SK-N-SH (cell line): ENCODE measurements at regions not wholly inside any gene's neighbourhood (a gene's known extent, or its start where the extent isn't known, plus 50 kb on each side); places are given as distances from the start of the nearest gene placed in this dataset.

Experiments used
- CTCF ChIA-PET: fragments of 300-600, 350-600 bp; formaldehyde crosslinking; extraction: SDS; loops from one replicate; lab custom pipeline; 2021; lab: Yijun Ruan, JAX
- POLR2A ChIA-PET: fragments of 350-600 bp; sonication (Branson Sonifier 250); formaldehyde crosslinking; extraction: SDS; loops from one replicate; lab custom pipeline; 2020; ENCODE audit warnings: antibody characterized with exemption, inconsistent platforms; lab: Yijun Ruan, JAX
- DNase-seq: peaks from one replicate; pipeline ENCODE4 v3.0.0; 2012
- H2AFZ ChIP-seq: fragments of 200-600 bp; sonication (generic); 2 replicates; pipeline ENCODE4 v1.8.1; 2016; ENCODE audit warnings: antibody characterized with exemption, mild to moderate bottlenecking, low read depth
- H3F3A ChIP-seq: fragments of 200-600 bp; sonication (generic); replicated peaks from 2 replicates; pipeline ENCODE3; 2016; ENCODE audit warnings: antibody characterized with exemption, mild to moderate bottlenecking; ENCODE audit not compliant: insufficient read depth
- H3K27ac ChIP-seq, 2 experiments: fragments of 200-500 bp in 1 of 2; fragments of 200-600 bp in 1 of 2; sonication (Bioruptor generic) in 1 of 2; sonication (generic), shearing (Covaris generic) in 1 of 2; 2 replicates each; pipeline versions ENCODE4 v1.5.1 to v1.6.1; 2014 to 2016; ENCODE audit warnings: low read depth in 2 of 2, inconsistent platforms in 1 of 2, low read length in 1 of 2, mild to moderate bottlenecking in 1 of 2, mixed read lengths in 1 of 2
- H3K27me3 ChIP-seq: fragments of 200-600 bp; sonication (generic), shearing (Covaris generic); 2 replicates; pipeline ENCODE4 v1.6.1; 2016; ENCODE audit warnings: mixed run types; ENCODE audit not compliant: insufficient read depth
- H3K36me3 ChIP-seq, 2 experiments: fragments of 200-500 bp in 1 of 2; fragments of 200-600 bp in 1 of 2; sonication (Bioruptor generic) in 1 of 2; sonication (generic) in 1 of 2; replicated peaks in 1 of 2; 2 replicates each; pipeline versions ENCODE3 to v1.5.1; 2014 to 2016; ENCODE audit warnings: low read length in 1 of 2, mild to moderate bottlenecking in 1 of 2; ENCODE audit not compliant: insufficient read depth in 2 of 2, control insufficient read depth in 1 of 2
- H3K4me1 ChIP-seq, 2 experiments: fragments of 200-500 bp in 1 of 2; fragments of 200-600 bp in 1 of 2; sonication (Bioruptor generic) in 1 of 2; sonication (generic), shearing (Covaris generic) in 1 of 2; 2 replicates each; pipeline versions ENCODE4 v1.5.1 to v1.6.1; 2014 to 2016; ENCODE audit warnings: low read depth in 1 of 2, low read length in 1 of 2, mixed run types in 1 of 2; ENCODE audit not compliant: insufficient read depth in 2 of 2, control insufficient read depth in 1 of 2
- H3K4me2 ChIP-seq: fragments of 200-600 bp; sonication (generic), shearing (Covaris generic); 2 replicates; pipeline ENCODE4 v1.6.1; 2017; ENCODE audit warnings: mixed run types
- H3K4me3 ChIP-seq, 2 experiments: fragments of 200-500 bp in 1 of 2; fragments of 200-600 bp in 1 of 2; sonication (Bioruptor generic) in 1 of 2; sonication (generic), shearing (Covaris generic) in 1 of 2; 2 replicates each; pipeline versions ENCODE4 v1.5.1 to v1.8.1; 2014 to 2016; ENCODE audit warnings: low read depth in 2 of 2, inconsistent platforms in 1 of 2, low read length in 1 of 2, mild to moderate bottlenecking in 1 of 2, mixed read lengths in 1 of 2, moderate library complexity in 1 of 2
- H3K79me2 ChIP-seq: fragments of 200-600 bp; sonication (generic); 2 replicates; pipeline ENCODE4 v1.8.1; 2017; ENCODE audit warnings: mild to moderate bottlenecking; ENCODE audit not compliant: insufficient read depth
- H3K9ac ChIP-seq: fragments of 200-600 bp; sonication (generic); 2 replicates; pipeline ENCODE4 v1.6.1; 2017; ENCODE audit warnings: mixed run types
- H3K9me2 ChIP-seq: fragments of 200-600 bp; sonication (generic); 2 replicates; pipeline ENCODE4 v1.6.1; 2017; ENCODE audit warnings: mixed run types
- H3K9me3 ChIP-seq: fragments of 200-600 bp; sonication (generic); 2 replicates; pipeline ENCODE4 v1.6.1; 2017; ENCODE audit warnings: mixed run types, mild to moderate bottlenecking, moderate library complexity
- H4K20me1 ChIP-seq: fragments of 200-600 bp; sonication (generic); 2 replicates; pipeline ENCODE4 v1.6.1; 2017; ENCODE audit warnings: mild to moderate bottlenecking, mixed run types; ENCODE audit not compliant: insufficient read depth
- CHD2 ChIP-seq: fragments of 150-350 bp; IDR thresholded peaks from 2 replicates; pipeline ENCODE4 v1.6.1; 2018; ENCODE audit warnings: low read length; ENCODE audit not compliant: partially characterized antibody
- FOSL2 ChIP-seq: IDR thresholded peaks from 2 replicates; pipeline ENCODE4 v1.4.0; 2012; ENCODE audit warnings: low read depth, mild to moderate bottlenecking, moderate library complexity, borderline replicate concordance
- FOXJ3 ChIP-seq: sonication (generic); formaldehyde crosslinking; IDR thresholded peaks from 2 replicates; pipeline ENCODE4 v1.5.1; 2020; ENCODE audit warnings: mild to moderate bottlenecking, missing genetic modification reagents
- FOXM1 ChIP-seq: IDR thresholded peaks from 2 replicates; pipeline ENCODE4 v1.4.0; 2012; ENCODE audit warnings: low read depth, mild to moderate bottlenecking
- GABPA ChIP-seq: IDR thresholded peaks from 2 replicates; pipeline ENCODE4 v1.4.0; 2012; ENCODE audit warnings: low read depth, mild to moderate bottlenecking
- GATA2 ChIP-seq: sonication (generic); formaldehyde crosslinking; IDR thresholded peaks from 2 replicates; pipeline ENCODE4 v1.5.0; 2020; ENCODE audit warnings: mild to moderate bottlenecking, missing genetic modification reagents
- MXI1 ChIP-seq: IDR thresholded peaks from 2 replicates; pipeline ENCODE4 v1.6.1; 2012; ENCODE audit warnings: mild to moderate bottlenecking, low read depth, low read length, improper control_type of control experiment
- NFIC ChIP-seq: IDR thresholded peaks from 2 replicates; pipeline ENCODE4 v1.4.0; 2012; ENCODE audit warnings: borderline replicate concordance
- RAD21 ChIP-seq: IDR thresholded peaks from 2 replicates; pipeline ENCODE4 v1.6.1; 2012; ENCODE audit warnings: mild to moderate bottlenecking, low read length
- RCOR1 ChIP-seq: fragments of 150-350 bp; IDR thresholded peaks from 2 replicates; pipeline ENCODE4 v1.6.1; 2017; ENCODE audit warnings: antibody characterized with exemption, low read length
- SIN3A ChIP-seq: IDR thresholded peaks from 2 replicates; pipeline ENCODE4 v1.6.1; 2012; ENCODE audit warnings: low read depth, mild to moderate bottlenecking, low read length, moderate library complexity, borderline replicate concordance
- SMC3 ChIP-seq: IDR thresholded peaks from 2 replicates; pipeline ENCODE4 v1.6.1; 2012; ENCODE audit warnings: low read depth, low read length, improper control_type of control experiment
- TAF1 ChIP-seq: IDR thresholded peaks from 2 replicates; pipeline ENCODE4 v1.6.1; 2012; ENCODE audit warnings: low read depth, mild to moderate bottlenecking, low read length, moderate library complexity, borderline replicate concordance
- TCF12 ChIP-seq: IDR thresholded peaks from 2 replicates; pipeline ENCODE4 v1.4.0; 2012
- TEAD4 ChIP-seq: IDR thresholded peaks from 2 replicates; pipeline ENCODE4 v1.4.0; 2012; ENCODE audit warnings: mild to moderate bottlenecking, borderline replicate concordance; ENCODE audit not compliant: insufficient read depth
- USF1 ChIP-seq: IDR thresholded peaks from 2 replicates; pipeline ENCODE4 v1.4.0; 2012; ENCODE audit warnings: low read depth, borderline replicate concordance
- YY1 ChIP-seq: IDR thresholded peaks from 2 replicates; pipeline ENCODE4 v1.4.0; 2012; ENCODE audit warnings: low read depth, mild to moderate bottlenecking
- TF ChIP-seq, protein P1 (sequence below): IDR thresholded peaks from 2 replicates; pipeline ENCODE4 v1.4.0; 2012; ENCODE audit warnings: low read depth, borderline replicate concordance
- TF ChIP-seq, protein P2 (sequence below): IDR thresholded peaks from 2 replicates; pipeline ENCODE4; 2012

GRCh38 chr1:233513431-233513830, 100.5 kb upstream of the KCNK1 start:
- DNase-seq, result no peak
- Histone ChIP-seq H3K27ac (no peak overlapping the region), H3K4me3 (no peak overlapping the region), H4K20me1 (no peaks in the 10 kb centered on the region), H3K36me3 (no peaks in the 10 kb centered on the region), H2AFZ (no peak overlapping the region), H3K27me3 (no peaks in the 10 kb centered on the region), H3K9me2 (no peaks in the 10 kb centered on the region), H3K4me2 (no peak overlapping the region), H3K9ac (no peak overlapping the region), H3K9me3 (no peaks in the 10 kb centered on the region), H3K79me2 (no peaks in the 10 kb centered on the region), H3K4me1 (no peaks in the 10 kb centered on the region), H3F3A (no peaks in the 10 kb centered on the region)
- no peak for TF ChIP-seq GATA2 (CRISPR knock-in tag)
- TF ChIP-seq TAF1, result no peak
- TF ChIP-seq, protein P1, sequence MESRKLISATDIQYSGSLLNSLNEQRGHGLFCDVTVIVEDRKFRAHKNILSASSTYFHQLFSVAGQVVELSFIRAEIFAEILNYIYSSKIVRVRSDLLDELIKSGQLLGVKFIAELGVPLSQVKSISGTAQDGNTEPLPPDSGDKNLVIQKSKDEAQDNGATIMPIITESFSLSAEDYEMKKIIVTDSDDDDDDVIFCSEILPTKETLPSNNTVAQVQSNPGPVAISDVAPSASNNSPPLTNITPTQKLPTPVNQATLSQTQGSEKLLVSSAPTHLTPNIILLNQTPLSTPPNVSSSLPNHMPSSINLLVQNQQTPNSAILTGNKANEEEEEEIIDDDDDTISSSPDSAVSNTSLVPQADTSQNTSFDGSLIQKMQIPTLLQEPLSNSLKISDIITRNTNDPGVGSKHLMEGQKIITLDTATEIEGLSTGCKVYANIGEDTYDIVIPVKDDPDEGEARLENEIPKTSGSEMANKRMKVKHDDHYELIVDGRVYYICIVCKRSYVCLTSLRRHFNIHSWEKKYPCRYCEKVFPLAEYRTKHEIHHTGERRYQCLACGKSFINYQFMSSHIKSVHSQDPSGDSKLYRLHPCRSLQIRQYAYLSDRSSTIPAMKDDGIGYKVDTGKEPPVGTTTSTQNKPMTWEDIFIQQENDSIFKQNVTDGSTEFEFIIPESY, result no peak
- TF ChIP-seq FOXM1, result no peak
- TF ChIP-seq RAD21, result no peak
- TF ChIP-seq NFIC, result no peak
- no peak for TF ChIP-seq USF1
- TF ChIP-seq TEAD4, result no peak
- TF ChIP-seq FOSL2, result no peak
- TF ChIP-seq TCF12, result no peak
- TF ChIP-seq CHD2, result no peak
- no peak for TF ChIP-seq SIN3A
- no peak for TF ChIP-seq MXI1
- TF ChIP-seq FOXJ3, result no peak
- no peak for TF ChIP-seq RCOR1
- TF ChIP-seq GABPA, result no peak
- no peak for TF ChIP-seq SMC3
- TF ChIP-seq YY1, result no peak
- TF ChIP-seq, protein P2, sequence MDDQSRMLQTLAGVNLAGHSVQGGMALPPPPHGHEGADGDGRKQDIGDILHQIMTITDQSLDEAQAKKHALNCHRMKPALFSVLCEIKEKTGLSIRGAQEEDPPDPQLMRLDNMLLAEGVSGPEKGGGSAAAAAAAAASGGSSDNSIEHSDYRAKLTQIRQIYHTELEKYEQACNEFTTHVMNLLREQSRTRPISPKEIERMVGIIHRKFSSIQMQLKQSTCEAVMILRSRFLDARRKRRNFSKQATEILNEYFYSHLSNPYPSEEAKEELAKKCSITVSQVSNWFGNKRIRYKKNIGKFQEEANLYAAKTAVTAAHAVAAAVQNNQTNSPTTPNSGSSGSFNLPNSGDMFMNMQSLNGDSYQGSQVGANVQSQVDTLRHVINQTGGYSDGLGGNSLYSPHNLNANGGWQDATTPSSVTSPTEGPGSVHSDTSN, result no peak
- CTCF ChIA-PET, result interaction anchor here (0.9 kb wide), 1 partner anchor 72 kb away, joined by 3 read pairs; no protein-coding TSS in a partner anchor
- POLR2A ChIA-PET, result no interaction called here
